ENCODE measurements at regions not wholly inside any gene's neighbourhood (a gene's known extent, or its start where the extent isn't known, plus 50 kb on each side); places are given as distances from the start of the nearest gene placed in this dataset.

DNA sequence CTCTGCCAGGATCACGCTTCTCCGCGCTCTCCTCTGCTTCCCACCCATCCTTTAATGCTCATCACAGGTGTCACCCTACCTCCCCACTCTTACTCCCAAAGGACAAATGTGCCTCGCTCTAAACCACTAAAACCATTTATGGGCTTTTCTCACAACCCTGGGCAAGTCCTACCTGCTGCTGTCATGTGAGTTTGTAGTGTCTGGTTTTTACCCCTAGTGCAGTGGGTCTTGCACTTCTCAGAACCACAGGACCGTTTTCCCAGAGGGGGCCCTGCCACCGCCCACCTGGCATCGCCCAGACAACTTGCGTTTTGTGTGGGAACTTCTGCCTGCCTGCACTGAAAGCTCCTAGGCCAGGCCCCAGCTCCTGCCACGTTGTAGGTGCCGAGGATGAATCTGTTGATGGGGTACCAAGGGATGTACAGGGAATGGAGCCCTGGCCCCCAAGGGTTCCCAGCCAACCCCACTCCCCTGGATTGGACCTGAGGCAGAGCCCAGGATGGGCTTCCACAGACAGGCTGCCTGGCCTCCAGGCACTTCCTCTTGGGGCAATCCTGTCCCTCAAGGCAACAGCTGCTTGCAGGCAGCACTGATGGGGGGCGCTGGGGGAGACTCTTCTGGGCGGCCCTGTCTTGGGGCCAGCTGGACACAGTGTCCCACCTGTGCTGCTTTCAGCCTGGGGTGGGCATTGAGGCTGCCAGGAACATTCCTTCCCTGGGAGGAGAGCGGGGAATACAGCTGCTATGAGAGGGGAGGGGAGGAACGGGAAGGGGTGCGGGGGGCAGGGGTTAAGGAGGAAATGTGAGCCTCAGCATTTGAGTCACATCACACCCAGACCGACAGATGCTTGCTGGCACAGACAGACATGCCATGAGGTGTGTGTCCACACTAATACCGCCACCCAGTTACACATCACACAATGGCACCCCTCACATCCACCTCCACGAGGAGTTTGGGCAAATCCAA lies 176.3 kb downstream of the ZFP36L2 start:
- TF ChIP-seq EZH2 (IDR thresholded peaks at IDR 0.05; ENCODE audit: insufficient read depth, poor library complexity, severe bottlenecking) (no peak), EZH2phosphoT487 (IDR thresholded peaks at IDR 0.05; ENCODE audit: insufficient read depth, low read depth) (no peak)
